ENCODE measurements at regions not wholly inside any gene's neighbourhood (a gene's known extent, or its start where the extent isn't known, plus 50 kb on each side); places are given as distances from the start of the nearest gene placed in this dataset.

- WGBS (ENCODE audit: insufficient coverage, insufficient replicate concordance, low lambda C conversion rate, missing lambda C conversion rate), result 8% methylated on average over 4 of the region's 4 CpGs
- intact Hi-C loops (cut with micrococcal nuclease; ENCODE audit: unreplicated experiment), result no loop called here
These were observed 81.9 kb downstream of the MZT1 start for GRCh38 chr13:72645521-72645920.

GRCh38 chr13:72643311-72643989 is 84.0 kb downstream of the MZT1 start:
- TF ChIP-seq SUPT20H (IDR thresholded peaks at IDR 0.05; ENCODE audit: borderline replicate concordance, control insufficient read depth, low read depth, low read length), result no peak
- TF ChIP-seq MXI1 (IDR thresholded peaks at IDR 0.05; ENCODE audit: low read depth, low read length), result no peak
- TF ChIP-seq, protein P1, sequence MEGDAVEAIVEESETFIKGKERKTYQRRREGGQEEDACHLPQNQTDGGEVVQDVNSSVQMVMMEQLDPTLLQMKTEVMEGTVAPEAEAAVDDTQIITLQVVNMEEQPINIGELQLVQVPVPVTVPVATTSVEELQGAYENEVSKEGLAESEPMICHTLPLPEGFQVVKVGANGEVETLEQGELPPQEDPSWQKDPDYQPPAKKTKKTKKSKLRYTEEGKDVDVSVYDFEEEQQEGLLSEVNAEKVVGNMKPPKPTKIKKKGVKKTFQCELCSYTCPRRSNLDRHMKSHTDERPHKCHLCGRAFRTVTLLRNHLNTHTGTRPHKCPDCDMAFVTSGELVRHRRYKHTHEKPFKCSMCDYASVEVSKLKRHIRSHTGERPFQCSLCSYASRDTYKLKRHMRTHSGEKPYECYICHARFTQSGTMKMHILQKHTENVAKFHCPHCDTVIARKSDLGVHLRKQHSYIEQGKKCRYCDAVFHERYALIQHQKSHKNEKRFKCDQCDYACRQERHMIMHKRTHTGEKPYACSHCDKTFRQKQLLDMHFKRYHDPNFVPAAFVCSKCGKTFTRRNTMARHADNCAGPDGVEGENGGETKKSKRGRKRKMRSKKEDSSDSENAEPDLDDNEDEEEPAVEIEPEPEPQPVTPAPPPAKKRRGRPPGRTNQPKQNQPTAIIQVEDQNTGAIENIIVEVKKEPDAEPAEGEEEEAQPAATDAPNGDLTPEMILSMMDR (IDR thresholded peaks at IDR 0.05 in 2 of 3, conservative IDR thresholded peaks at IDR 0.05 in 1 of 3; ENCODE audit: control insufficient read depth in 2 of 3, extremely low read depth in 1 of 3, insufficient read depth in 1 of 3, low read depth in 3 of 3, low read length in 3 of 3), result peak; percentile 60 to 76 (median 72)
- peak; percentile 71 for TF ChIP-seq RAD21 (IDR thresholded peaks at IDR 0.05; ENCODE audit: insufficient read depth, low read depth, low read length)
- peak; percentile 49; the same call in 1 of the 2 replicates for TF ChIP-seq SMC3 (IDR thresholded peaks at IDR 0.05; ENCODE audit: borderline replicate concordance, low read length)
- TF ChIP-seq POU2F2 (IDR thresholded peaks at IDR 0.05; ENCODE audit: borderline replicate concordance, low read depth, low read length), result 0 out of 3 replicates have a peak, but pooled peaks have one; percentile 32
- Histone ChIP-seq H3K4me2 (ENCODE audit: control insufficient read depth, insufficient read depth) (no peak overlapping the region), H3K27ac (ENCODE audit: control insufficient read depth, insufficient read depth) (no peak overlapping the region), H2AFZ (ENCODE audit: control insufficient read depth, low read depth, low read length) (no peak overlapping the region), H3K9ac (ENCODE audit: control insufficient read depth, insufficient read depth, low read length) (no peak overlapping the region), H3K36me3 (ENCODE audit: control insufficient read depth in 2 of 2, insufficient read depth in 2 of 2, low read length in 1 of 2) (no peaks in the 10 kb centered on the region), H3K27me3 (replicated peaks in 1 of 2; ENCODE audit: control insufficient read depth in 2 of 2, insufficient read depth in 2 of 2, low read length in 1 of 2) (no peaks in the 10 kb centered on the region), H4K20me1 (ENCODE audit: control insufficient read depth, insufficient read depth) (no peaks in the 10 kb centered on the region), H3K4me1 (ENCODE audit: control insufficient read depth, insufficient read depth, low read length) (no peaks in the 10 kb centered on the region), H3K9me3 (replicated peaks; ENCODE audit: control insufficient read depth, insufficient read depth, low read length) (no peaks in the 10 kb centered on the region), H3K4me3 (no peak overlapping the region), H3K79me2 (ENCODE audit: control insufficient read depth, insufficient read depth, low read length) (no peaks in the 10 kb centered on the region)
- BruUV-seq (replicated peaks), result no TSS peak
- ChIA-PET SMC1A (ENCODE audit: uncharacterized antibody, unreplicated experiment) (interaction anchor here (0.7 to 1.4 kb wide), 5 partner anchors 9 to 131 kb away, joined by 3 to 4 read pairs (median 3); no protein-coding TSS in a partner anchor), RAD21 (ENCODE audit: unreplicated experiment) (interaction anchor here (0.7 to 1.3 kb wide), 3 partner anchors 54 to 1059 kb away, joined by 3 read pairs; no protein-coding TSS in a partner anchor), CTCF (interaction anchor here (0.6 to 3.0 kb wide), 15 partner anchors 9 to 1327 kb away, joined by 3 to 25 read pairs (median 4); no protein-coding TSS in a partner anchor), POLR2A (no interaction called here)
- DNase-seq (ENCODE audit: low read depth, low spot score) (no peak), FAIRE-seq (no peak), ATAC-seq (peak; percentile 75)
- in situ Hi-C loops (cut with MboI), result no loop called here
- intact Hi-C loops (cut with micrococcal nuclease; ENCODE audit: unreplicated experiment), result loop anchor here (2.0 kb wide), 1 partner anchor 1065 kb away; no protein-coding TSS in a partner anchor
- WGBS (ENCODE audit: insufficient coverage, insufficient replicate concordance, low lambda C conversion rate, missing lambda C conversion rate), result 6% methylated on average over 3 of the region's 3 CpGs

More at GRCh38 chr13:72645521-72645920, 81.9 kb downstream of the MZT1 start:
- peak; percentile 61 for ATAC-seq
- Histone ChIP-seq H4K20me1 (ENCODE audit: control insufficient read depth, insufficient read depth) (no peaks in the 10 kb centered on the region), H3K27me3 (replicated peaks in 1 of 2; ENCODE audit: control insufficient read depth in 2 of 2, insufficient read depth in 2 of 2, low read length in 1 of 2) (no peaks in the 10 kb centered on the region), H3K36me3 (ENCODE audit: control insufficient read depth in 2 of 2, insufficient read depth in 2 of 2, low read length in 1 of 2) (no peaks in the 10 kb centered on the region), H3K9ac (ENCODE audit: control insufficient read depth, insufficient read depth, low read length) (no peak overlapping the region), H2AFZ (ENCODE audit: control insufficient read depth, low read depth, low read length) (no peak overlapping the region), H3K9me3 (replicated peaks; ENCODE audit: control insufficient read depth, insufficient read depth, low read length) (no peaks in the 10 kb centered on the region), H3K4me3 (no peak overlapping the region), H3K27ac (ENCODE audit: control insufficient read depth, insufficient read depth) (no peak overlapping the region), H3K4me1 (ENCODE audit: control insufficient read depth, insufficient read depth, low read length) (no peaks in the 10 kb centered on the region), H3K4me2 (ENCODE audit: control insufficient read depth, insufficient read depth) (no peak overlapping the region), H3K79me2 (ENCODE audit: control insufficient read depth, insufficient read depth, low read length) (no peaks in the 10 kb centered on the region)
- BruUV-seq (replicated peaks), result no TSS peak
- no peak for TF ChIP-seq SMARCA5 (IDR thresholded peaks at IDR 0.05)
- TF ChIP-seq MTA2 (IDR thresholded peaks at IDR 0.05; ENCODE audit: low read depth), result 0 out of 2 replicates have a peak, but pooled peaks have one; percentile 16
- POLR2A ChIA-PET, result interaction anchor here (0.6 kb wide), 1 partner anchor 85 kb away, joined by 3 read pairs; no protein-coding TSS in a partner anchor
- in situ Hi-C loops (cut with MboI), result no loop called here
- SMC1A ChIA-PET (ENCODE audit: uncharacterized antibody, unreplicated experiment), result no interaction called here
- CTCF ChIA-PET, result interaction anchor here (0.7 kb wide), 2 partner anchors 21 to 132 kb away, joined by 3 read pairs; no protein-coding TSS in a partner anchor
- no peak for FAIRE-seq
- DNase-seq (ENCODE audit: low read depth, low spot score), result no peak
- RAD21 ChIA-PET (ENCODE audit: unreplicated experiment), result no interaction called here
